ENCODE measurements at regions not wholly inside any gene's neighbourhood (a gene's known extent, or its start where the extent isn't known, plus 50 kb on each side); places are given as distances from the start of the nearest gene placed in this dataset.

- H3K4me1 ChIP-seq (ENCODE audit: control insufficient read depth in 1 of 2, insufficient read depth in 2 of 2, low read depth in 1 of 2, low read length in 1 of 2), result peaks cover 2 to 6% of the 10 kb centered on the region in 2 experiments; a peak in 3 of 4 replicates
- DNase-seq, result no peak
- ChIA-PET CTCF (no interaction called here), POLR2A (no interaction called here)
- H3F3A ChIP-seq (replicated peaks; ENCODE audit: insufficient read depth), result no peaks in the 10 kb centered on the region
- H3K27ac ChIP-seq (ENCODE audit: low read depth in 2 of 2, low read length in 1 of 2), result no peak overlapping the region
- no peaks in the 10 kb centered on the region for H3K79me2 ChIP-seq (ENCODE audit: insufficient read depth)
- 73% methylated on average over 1 of the region's 1 CpG for WGBS (ENCODE audit: low lambda C conversion rate)
- H3K9ac ChIP-seq, result no peak overlapping the region
- no peaks in the 10 kb centered on the region for H3K9me2 ChIP-seq
- H3K4me3 ChIP-seq (ENCODE audit: low read depth in 2 of 2, low read length in 1 of 2), result no peak overlapping the region
- TF ChIP-seq RXRA (IDR thresholded peaks at IDR 0.05; ENCODE audit: borderline replicate concordance, low read depth), result no peak
- no peaks in the 10 kb centered on the region for H3K27me3 ChIP-seq (ENCODE audit: insufficient read depth)
- no peaks in the 10 kb centered on the region for H3K9me3 ChIP-seq
- no peaks in the 10 kb centered on the region for H3K36me3 ChIP-seq (replicated peaks in 1 of 2; ENCODE audit: control insufficient read depth in 1 of 2, insufficient read depth in 2 of 2, low read length in 1 of 2)
- H3K4me2 ChIP-seq, result no peak overlapping the region
- no peak overlapping the region for H2AFZ ChIP-seq (ENCODE audit: low read depth)
- no peaks in the 10 kb centered on the region for H4K20me1 ChIP-seq (ENCODE audit: insufficient read depth)
These were observed 157.8 kb downstream of the TPBG start for GRCh38 chr6:82521369-82521768.

DNA sequence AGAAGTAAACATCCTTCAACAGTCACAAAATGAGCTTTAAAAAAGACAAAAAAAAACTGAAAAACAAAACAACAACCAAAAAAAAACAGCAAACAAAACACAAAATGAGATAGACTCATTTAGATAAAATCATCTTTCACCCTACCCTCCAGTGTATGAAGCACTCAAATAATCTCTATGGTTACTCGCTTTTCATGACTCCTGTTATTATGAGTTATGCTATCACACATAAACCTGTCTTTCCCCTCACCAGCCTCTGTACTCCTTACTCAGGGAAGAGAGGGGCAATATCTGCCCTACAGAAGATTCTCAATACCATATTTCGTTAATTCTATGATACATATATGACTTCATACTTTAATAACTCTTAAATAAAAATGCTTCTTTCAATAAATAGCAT lies 158.2 kb downstream of the TPBG start:
- no peaks in the 10 kb centered on the region for H3K27me3 ChIP-seq (ENCODE audit: insufficient read depth)
- CTCF ChIA-PET, result no interaction called here
- POLR2A ChIA-PET, result no interaction called here
- peaks cover 3 to 7% of the 10 kb centered on the region in 2 experiments; a peak in 3 of 4 replicates for H3K4me1 ChIP-seq (ENCODE audit: control insufficient read depth in 1 of 2, insufficient read depth in 2 of 2, low read depth in 1 of 2, low read length in 1 of 2)
- H3K9me3 ChIP-seq, result no peaks in the 10 kb centered on the region
- no peak overlapping the region for H2AFZ ChIP-seq (ENCODE audit: low read depth)
- H3K9ac ChIP-seq, result no peak overlapping the region
- no peak overlapping the region for H3K4me3 ChIP-seq (ENCODE audit: low read depth in 2 of 2, low read length in 1 of 2)
- TF ChIP-seq TCF12 (IDR thresholded peaks at IDR 0.05), result no peak
- H3K79me2 ChIP-seq (ENCODE audit: insufficient read depth), result no peaks in the 10 kb centered on the region
- H3K9me2 ChIP-seq, result no peaks in the 10 kb centered on the region
- no peaks in the 10 kb centered on the region for H3K36me3 ChIP-seq (replicated peaks in 1 of 2; ENCODE audit: control insufficient read depth in 1 of 2, insufficient read depth in 2 of 2, low read length in 1 of 2)
- 70% methylated on average over 2 of the region's 2 CpGs for WGBS (ENCODE audit: low lambda C conversion rate)
- H3F3A ChIP-seq (replicated peaks; ENCODE audit: insufficient read depth), result no peaks in the 10 kb centered on the region
- H3K27ac ChIP-seq (ENCODE audit: low read depth in 2 of 2, low read length in 1 of 2), result no peak overlapping the region
- no peak overlapping the region for H3K4me2 ChIP-seq
- no peak for DNase-seq
- H4K20me1 ChIP-seq (ENCODE audit: insufficient read depth), result no peaks in the 10 kb centered on the region

GRCh38 chr6:82524031-82524430 lies 160.4 kb downstream of the TPBG start:
- no peak overlapping the region for H2AFZ ChIP-seq (ENCODE audit: low read depth)
- ChIA-PET POLR2A (no interaction called here), CTCF (no interaction called here)
- H3K4me1 ChIP-seq (ENCODE audit: control insufficient read depth in 1 of 2, insufficient read depth in 2 of 2, low read depth in 1 of 2, low read length in 1 of 2), result peaks cover 3 to 7% of the 10 kb centered on the region in 2 experiments; a peak in 3 of 4 replicates
- H4K20me1 ChIP-seq (ENCODE audit: insufficient read depth), result no peaks in the 10 kb centered on the region
- no peaks in the 10 kb centered on the region for H3K9me2 ChIP-seq
- H3K79me2 ChIP-seq (ENCODE audit: insufficient read depth), result no peaks in the 10 kb centered on the region
- no peaks in the 10 kb centered on the region for H3K27me3 ChIP-seq (ENCODE audit: insufficient read depth)
- no peak for DNase-seq
- no peak overlapping the region for H3K4me3 ChIP-seq (ENCODE audit: low read depth in 2 of 2, low read length in 1 of 2)
- H3K27ac ChIP-seq (ENCODE audit: low read depth in 2 of 2, low read length in 1 of 2), result no peak overlapping the region
- H3K9me3 ChIP-seq, result no peaks in the 10 kb centered on the region
- no peaks in the 10 kb centered on the region for H3F3A ChIP-seq (replicated peaks; ENCODE audit: insufficient read depth)
- WGBS (ENCODE audit: low lambda C conversion rate), result 88% methylated on average over 7 of the region's 8 CpGs
- no peak overlapping the region for H3K9ac ChIP-seq
- no peaks in the 10 kb centered on the region for H3K36me3 ChIP-seq (replicated peaks in 1 of 2; ENCODE audit: control insufficient read depth in 1 of 2, insufficient read depth in 2 of 2, low read length in 1 of 2)
- H3K4me2 ChIP-seq, result no peak overlapping the region
- TF ChIP-seq TEAD4 (IDR thresholded peaks at IDR 0.05; ENCODE audit: borderline replicate concordance, insufficient read depth) (no peak), USF2 (IDR thresholded peaks at IDR 0.05; ENCODE audit: borderline replicate concordance, low read depth, low read length) (no peak), TCF12 (IDR thresholded peaks at IDR 0.05) (no peak), SIN3A (IDR thresholded peaks at IDR 0.05; ENCODE audit: borderline replicate concordance, low read depth, low read length) (no peak), RFX5 (IDR thresholded peaks at IDR 0.05; ENCODE audit: low read length) (no peak), ZBTB33 (IDR thresholded peaks at IDR 0.05; ENCODE audit: borderline replicate concordance, low read depth) (no peak), SMC3 (IDR thresholded peaks at IDR 0.05; ENCODE audit: low read depth, low read length) (no peak), GATA2 (CRISPR knock-in tag; IDR thresholded peaks at IDR 0.05) (no peak), JUND (IDR thresholded peaks at IDR 0.05) (no peak), NFIC (IDR thresholded peaks at IDR 0.05; ENCODE audit: borderline replicate concordance) (no peak), RXRA (IDR thresholded peaks at IDR 0.05; ENCODE audit: borderline replicate concordance, low read depth) (no peak), MEF2A (IDR thresholded peaks at IDR 0.05; ENCODE audit: borderline replicate concordance, low read depth) (no peak), CHD2 (IDR thresholded peaks at IDR 0.05; ENCODE audit: low read length, partially characterized antibody) (no peak)
- TF ChIP-seq, protein P1, sequence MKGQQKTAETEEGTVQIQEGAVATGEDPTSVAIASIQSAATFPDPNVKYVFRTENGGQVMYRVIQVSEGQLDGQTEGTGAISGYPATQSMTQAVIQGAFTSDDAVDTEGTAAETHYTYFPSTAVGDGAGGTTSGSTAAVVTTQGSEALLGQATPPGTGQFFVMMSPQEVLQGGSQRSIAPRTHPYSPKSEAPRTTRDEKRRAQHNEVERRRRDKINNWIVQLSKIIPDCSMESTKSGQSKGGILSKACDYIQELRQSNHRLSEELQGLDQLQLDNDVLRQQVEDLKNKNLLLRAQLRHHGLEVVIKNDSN (IDR thresholded peaks at IDR 0.05; ENCODE audit: borderline replicate concordance, low read depth), result no peak
- TF ChIP-seq, protein P2, sequence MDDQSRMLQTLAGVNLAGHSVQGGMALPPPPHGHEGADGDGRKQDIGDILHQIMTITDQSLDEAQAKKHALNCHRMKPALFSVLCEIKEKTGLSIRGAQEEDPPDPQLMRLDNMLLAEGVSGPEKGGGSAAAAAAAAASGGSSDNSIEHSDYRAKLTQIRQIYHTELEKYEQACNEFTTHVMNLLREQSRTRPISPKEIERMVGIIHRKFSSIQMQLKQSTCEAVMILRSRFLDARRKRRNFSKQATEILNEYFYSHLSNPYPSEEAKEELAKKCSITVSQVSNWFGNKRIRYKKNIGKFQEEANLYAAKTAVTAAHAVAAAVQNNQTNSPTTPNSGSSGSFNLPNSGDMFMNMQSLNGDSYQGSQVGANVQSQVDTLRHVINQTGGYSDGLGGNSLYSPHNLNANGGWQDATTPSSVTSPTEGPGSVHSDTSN (IDR thresholded peaks at IDR 0.05), result no peak

Measured in SK-N-SH (cell line).